BLaER1 treated with 17β-estradiol and CSF1 and Interleukin-3, amounts not matched to agents 10 nM and 100 nM (cell line): ENCODE measurements at regions not wholly inside any gene's neighbourhood (a gene's known extent, or its start where the extent isn't known, plus 50 kb on each side); places are given as distances from the start of the nearest gene placed in this dataset.

Experiments used
- H3K27ac ChIP-seq, 11 experiments: shearing (Covaris generic); formaldehyde crosslinking; 2 replicates each; pipeline ENCODE4 v1.8.1; 2022
- H3K27me3 ChIP-seq, 11 experiments: shearing (Covaris generic); formaldehyde crosslinking; 2 replicates each; pipeline ENCODE4 v1.8.1; 2022
- H3K36me3 ChIP-seq, 11 experiments: shearing (Covaris generic); formaldehyde crosslinking; 2 replicates each; pipeline ENCODE4 v1.8.1; 2022
- H3K4me1 ChIP-seq, 10 experiments: shearing (Covaris generic); formaldehyde crosslinking; 2 replicates each; pipeline ENCODE4 v1.8.1; 2022
- H3K4me2 ChIP-seq, 11 experiments: shearing (Covaris generic); formaldehyde crosslinking; 2 replicates each; pipeline ENCODE4 v1.8.1; 2022
- H3K4me3 ChIP-seq, 10 experiments: shearing (Covaris generic); formaldehyde crosslinking; 2 replicates each; pipeline ENCODE4 v1.8.1; 2022
- H3K9ac ChIP-seq, 11 experiments: shearing (Covaris generic); formaldehyde crosslinking; 2 replicates each; pipeline ENCODE4 v1.8.1; 2022
- H3K9me3 ChIP-seq, 11 experiments: shearing (Covaris generic); formaldehyde crosslinking; replicated peaks in 1 of 11; 2 replicates each; pipeline ENCODE4 v1.8.1; 2022
- H4K20me1 ChIP-seq, 11 experiments: shearing (Covaris generic); formaldehyde crosslinking; 2 replicates each; pipeline ENCODE4 v1.8.1; 2022
- Cebpa-rat ChIP-seq, 11 experiments: shearing (Covaris generic); IDR thresholded peaks; 2 replicates each; pipeline ENCODE4 v1.8.1; 2022

GRCh38 chr20:16801919-16802651 lies 53.9 kb downstream of the OTOR start:
- Histone ChIP-seq H3K27ac (no peak overlapping the region), H3K9me3 (no peaks in the 10 kb centered on the region), H3K4me2 (no peak overlapping the region), H3K36me3 (no peaks in the 10 kb centered on the region), H3K4me1 (peaks cover 0 to 21% (median 8%) of the 10 kb centered on the region in 10 experiments; a peak in 14 of 20 replicates), H3K9ac (no peak overlapping the region), H4K20me1 (no peaks in the 10 kb centered on the region), H3K27me3 (no peaks in the 10 kb centered on the region), H3K4me3 (no peak overlapping the region)
- TF ChIP-seq Cebpa-rat (IDR thresholded peaks at IDR 0.05) = no peak

DNA sequence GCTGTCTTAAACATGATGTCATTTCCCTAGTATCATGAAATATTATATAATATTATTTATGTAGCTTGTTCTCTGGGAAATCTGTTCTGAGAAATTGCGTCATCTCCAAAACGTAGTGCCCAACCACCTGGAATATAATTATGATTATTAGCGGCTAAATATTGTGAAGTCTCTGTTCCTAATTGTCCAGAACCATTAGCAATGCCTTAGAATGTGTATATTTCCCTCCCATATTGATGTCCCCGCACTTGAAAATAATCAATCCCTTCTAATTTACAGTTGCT lies 54.4 kb downstream of the OTOR start:
- Histone ChIP-seq H3K4me1 (peaks cover 0 to 24% (median 8%) of the 10 kb centered on the region in 10 experiments; a peak in 14 of 20 replicates), H3K36me3 (no peaks in the 10 kb centered on the region), H3K27me3 (no peaks in the 10 kb centered on the region), H4K20me1 (no peaks in the 10 kb centered on the region), H3K9me3 (no peaks in the 10 kb centered on the region), H3K9ac (no peak overlapping the region), H3K4me2 (no peak overlapping the region), H3K4me3 (no peak overlapping the region), H3K27ac (no peak overlapping the region)
- peak in 2 of 11 experiments; percentile 42 to 44; a peak in 1 of 22 replicates for TF ChIP-seq Cebpa-rat (IDR thresholded peaks at IDR 0.05)

GRCh38 chr20:16803965-16804792 lies 56.0 kb downstream of the OTOR start:
- Histone ChIP-seq H3K9ac (no peak overlapping the region), H3K27me3 (no peaks in the 10 kb centered on the region), H3K4me3 (no peak overlapping the region), H3K4me1 (peaks cover 0 to 26% (median 8%) of the 10 kb centered on the region in 10 experiments; a peak in 14 of 20 replicates), H3K4me2 (peak overlapping the region in 1 of 11 experiments; percentile 40; a peak in 1 of 22 replicates), H3K9me3 (no peaks in the 10 kb centered on the region), H3K27ac (no peak overlapping the region), H4K20me1 (no peaks in the 10 kb centered on the region), H3K36me3 (no peaks in the 10 kb centered on the region)
- TF ChIP-seq Cebpa-rat (IDR thresholded peaks at IDR 0.05) = no peak

DNA sequence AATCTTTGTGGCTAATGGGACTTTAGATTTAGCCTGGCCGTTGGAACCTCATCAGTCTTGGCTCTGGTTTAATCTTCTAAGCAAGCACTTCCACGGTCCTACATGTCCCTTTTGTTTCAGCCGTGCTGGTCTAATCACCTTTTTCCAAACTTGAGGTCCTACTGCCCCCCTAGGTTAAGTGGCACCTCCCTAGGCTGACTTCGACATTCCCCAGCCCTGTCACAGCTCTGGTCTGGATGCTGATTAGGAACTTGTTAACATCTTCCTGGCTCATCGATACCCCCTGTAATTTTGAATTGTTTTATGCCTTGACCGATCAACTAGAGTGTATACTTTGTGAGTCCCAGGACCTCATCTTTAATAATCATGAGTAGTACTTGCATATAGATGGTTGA lies 56.6 kb downstream of the OTOR start:
- H3K36me3 ChIP-seq = no peaks in the 10 kb centered on the region
- no peaks in the 10 kb centered on the region for H4K20me1 ChIP-seq
- H3K9me3 ChIP-seq = no peaks in the 10 kb centered on the region
- TF ChIP-seq Cebpa-rat (IDR thresholded peaks at IDR 0.05) = no peak
- H3K27me3 ChIP-seq = no peaks in the 10 kb centered on the region
- H3K4me3 ChIP-seq = no peak overlapping the region
- H3K4me1 ChIP-seq = peaks cover 0 to 26% (median 8%) of the 10 kb centered on the region in 10 experiments; a peak in 14 of 20 replicates
- H3K4me2 ChIP-seq = peak overlapping the region in 2 of 11 experiments; percentile 62 to 66; a peak in 2 of 22 replicates
- no peak overlapping the region for H3K9ac ChIP-seq
- H3K27ac ChIP-seq = no peak overlapping the region

DNA sequence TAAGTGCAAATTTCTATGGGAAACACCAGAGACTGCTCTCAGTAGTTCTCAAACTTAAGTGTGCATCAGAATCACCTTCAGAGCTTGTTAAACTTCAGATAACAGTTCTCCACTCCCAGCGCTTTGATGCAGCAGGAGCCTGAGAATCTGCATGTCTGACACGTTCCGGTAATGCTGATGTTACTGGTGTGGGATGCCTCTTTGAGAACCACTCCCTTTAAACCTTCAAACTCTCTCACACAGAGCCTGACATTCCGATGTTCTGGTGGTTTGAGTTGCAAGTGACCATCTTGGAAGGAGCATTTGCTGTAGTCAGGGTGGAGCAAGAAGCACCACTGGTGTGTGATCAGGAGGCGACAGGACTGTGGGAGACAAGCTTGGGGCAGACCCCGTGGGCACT lies 57.9 kb downstream of the OTOR start:
- TF ChIP-seq Cebpa-rat (IDR thresholded peaks at IDR 0.05) = no peak
- Histone ChIP-seq H3K4me2 (peak overlapping the region in 6 of 11 experiments; percentile 18 to 66 (median 34); a peak in 7 of 22 replicates), H3K4me1 (peaks cover 0 to 26% (median 8%) of the 10 kb centered on the region in 10 experiments; a peak in 14 of 20 replicates), H4K20me1 (no peaks in the 10 kb centered on the region), H3K36me3 (no peaks in the 10 kb centered on the region), H3K9me3 (no peaks in the 10 kb centered on the region), H3K4me3 (no peak overlapping the region), H3K27ac (no peak overlapping the region), H3K9ac (no peak overlapping the region), H3K27me3 (no peaks in the 10 kb centered on the region)

DNA sequence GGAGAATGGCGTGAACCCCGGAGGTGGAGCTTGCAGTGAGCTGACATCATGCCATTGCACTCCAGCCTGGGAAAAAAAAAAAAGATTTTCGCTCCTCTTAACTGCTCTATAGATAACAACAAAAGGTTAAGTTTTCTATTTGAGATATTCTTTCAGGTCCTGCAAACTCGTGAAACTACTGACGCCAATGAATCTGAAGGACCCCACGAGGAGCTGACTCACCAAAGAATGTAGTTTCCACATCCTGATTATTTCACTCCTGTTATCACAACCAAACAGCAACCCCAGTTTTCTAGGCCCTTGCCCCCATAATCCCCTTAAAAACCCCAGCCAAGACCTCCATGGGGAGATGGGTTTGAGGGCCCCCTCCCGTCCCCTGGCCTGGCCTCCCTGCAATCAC lies 58.7 kb downstream of the OTOR start:
- Histone ChIP-seq H3K9me3 (no peaks in the 10 kb centered on the region), H3K36me3 (no peaks in the 10 kb centered on the region), H4K20me1 (no peaks in the 10 kb centered on the region), H3K27ac (no peak overlapping the region), H3K4me3 (no peak overlapping the region), H3K9ac (no peak overlapping the region), H3K4me2 (peak overlapping the region in 1 of 11 experiments; percentile 42; a peak in 1 of 22 replicates), H3K27me3 (no peaks in the 10 kb centered on the region), H3K4me1 (peaks cover 0 to 26% (median 8%) of the 10 kb centered on the region in 10 experiments; a peak in 14 of 20 replicates)
- TF ChIP-seq Cebpa-rat (IDR thresholded peaks at IDR 0.05) = no peak

- no peak for TF ChIP-seq Cebpa-rat (IDR thresholded peaks at IDR 0.05)
- peaks cover 0 to 26% (median 8%) of the 10 kb centered on the region in 10 experiments; a peak in 14 of 20 replicates for H3K4me1 ChIP-seq
- H3K36me3 ChIP-seq = no peaks in the 10 kb centered on the region
- H3K9me3 ChIP-seq = no peaks in the 10 kb centered on the region
- no peaks in the 10 kb centered on the region for H4K20me1 ChIP-seq
- no peak overlapping the region for H3K9ac ChIP-seq
- no peak overlapping the region for H3K27ac ChIP-seq
- no peak overlapping the region for H3K4me3 ChIP-seq
- H3K4me2 ChIP-seq = no peak overlapping the region
- 0 out of 22 replicates have a peak, but pooled peaks cover 0 to 3% (median 0%) of the 10 kb centered on the region in 11 experiments for H3K27me3 ChIP-seq
These were observed 60.6 kb downstream of the OTOR start for GRCh38 chr20:16808796-16809195.

DNA sequence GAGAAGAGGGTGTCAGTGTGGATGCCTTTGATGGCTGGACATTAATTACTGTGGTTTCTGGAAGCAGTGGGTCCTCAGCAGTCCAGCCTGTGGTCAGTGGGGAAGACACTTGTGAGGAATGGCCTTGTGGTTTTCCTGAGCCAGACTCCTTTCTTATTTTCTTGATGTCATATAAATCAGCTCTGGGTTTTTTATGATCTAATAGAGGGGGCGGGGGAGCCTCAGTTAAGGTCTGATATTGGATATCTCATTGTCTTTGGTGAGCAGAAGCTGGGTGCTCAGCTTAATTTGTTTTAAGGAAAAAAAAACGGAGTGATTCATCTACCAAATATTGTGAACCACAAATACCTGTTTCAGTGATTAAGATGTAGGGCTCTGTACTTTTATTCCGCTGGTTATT lies 62.1 kb downstream of the OTOR start:
- Histone ChIP-seq H3K27ac (no peak overlapping the region), H3K4me1 (peaks cover 0 to 23% (median 8%) of the 10 kb centered on the region in 10 experiments; a peak in 14 of 20 replicates), H3K4me3 (no peak overlapping the region), H3K27me3 (0 out of 22 replicates have a peak, but pooled peaks cover 0 to 3% (median 0%) of the 10 kb centered on the region in 11 experiments), H4K20me1 (no peaks in the 10 kb centered on the region), H3K36me3 (no peaks in the 10 kb centered on the region), H3K4me2 (no peak overlapping the region), H3K9ac (no peak overlapping the region), H3K9me3 (no peaks in the 10 kb centered on the region)
- TF ChIP-seq Cebpa-rat (IDR thresholded peaks at IDR 0.05) = no peak

GRCh38 chr20:16816192-16816591 lies 68.0 kb downstream of the OTOR start:
- H3K4me1 ChIP-seq = peaks cover 0 to 29% (median 6%) of the 10 kb centered on the region in 10 experiments; a peak in 9 of 20 replicates
- no peaks in the 10 kb centered on the region; a peak in 1 of 22 replicates for H3K9me3 ChIP-seq
- H3K4me3 ChIP-seq = no peak overlapping the region
- H3K36me3 ChIP-seq = no peaks in the 10 kb centered on the region
- H3K4me2 ChIP-seq = peak overlapping the region in 1 of 11 experiments; percentile 27; a peak in 3 of 22 replicates
- peaks cover 0 to 15% (median 0%) of the 10 kb centered on the region in 11 experiments; a peak in 2 of 22 replicates for H3K27me3 ChIP-seq
- no peaks in the 10 kb centered on the region for H4K20me1 ChIP-seq
- H3K27ac ChIP-seq = no peak overlapping the region
- TF ChIP-seq Cebpa-rat (IDR thresholded peaks at IDR 0.05) = no peak
- no peak overlapping the region for H3K9ac ChIP-seq
